Coronary artery (tissue), 2 donors: ENCODE measurements at regions not wholly inside any gene's neighbourhood (a gene's known extent, or its start where the extent isn't known, plus 50 kb on each side); places are given as distances from the start of the nearest gene placed in this dataset.
"Not testable (repeated sequence)": the region's sequence is repeated elsewhere in the genome, so short reads cannot be mapped to it uniquely, and the experiment has no call there.

Experiments used
- DNase-seq: peaks from one replicate; pipeline ENCODE4 v3.0.0-alpha.2; 2017; ENCODE audit warnings: low spot score
- H3K27ac ChIP-seq, 2 donors: fragments of 200-600 bp; sonication (generic); one replicate each; pipeline ENCODE4 v1.5.1; 2016 to 2019
- H3K4me3 ChIP-seq: fragments of 200-600 bp; sonication (generic); 2 replicates; pipeline ENCODE4 v1.5.1; 2016; ENCODE audit warnings: mild to moderate bottlenecking, moderate library complexity
- TF ChIP-seq, protein P1 (sequence below): fragments of 200-600 bp; sonication (generic); IDR thresholded peaks from one replicate; pipeline ENCODE4 v1.5.1; 2019; ENCODE audit warnings: antibody characterized with exemption

DNA sequence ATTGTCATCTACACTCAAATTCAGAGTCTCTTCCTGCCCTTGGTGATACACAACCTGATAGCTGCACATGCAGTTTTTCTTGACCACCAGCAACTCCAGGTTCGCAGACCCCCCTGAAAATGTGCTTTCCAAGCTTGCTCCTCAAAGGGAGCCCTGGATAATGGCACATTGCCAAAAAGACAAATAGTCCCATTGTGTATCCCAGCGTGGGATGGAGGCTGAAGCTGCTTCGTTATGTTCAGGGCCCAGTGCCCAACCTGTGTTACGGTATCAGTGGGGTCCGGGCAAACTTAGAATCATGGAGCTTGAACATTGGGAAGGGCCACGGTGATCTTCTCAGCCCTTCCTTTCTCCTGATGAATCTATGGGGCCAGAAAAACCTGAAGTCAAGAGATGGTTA is 173.0 kb downstream of the TEX29 start:
- no peak overlapping the region for H3K4me3 ChIP-seq
- no peak overlapping the region for H3K27ac ChIP-seq
- TF ChIP-seq, protein P1, sequence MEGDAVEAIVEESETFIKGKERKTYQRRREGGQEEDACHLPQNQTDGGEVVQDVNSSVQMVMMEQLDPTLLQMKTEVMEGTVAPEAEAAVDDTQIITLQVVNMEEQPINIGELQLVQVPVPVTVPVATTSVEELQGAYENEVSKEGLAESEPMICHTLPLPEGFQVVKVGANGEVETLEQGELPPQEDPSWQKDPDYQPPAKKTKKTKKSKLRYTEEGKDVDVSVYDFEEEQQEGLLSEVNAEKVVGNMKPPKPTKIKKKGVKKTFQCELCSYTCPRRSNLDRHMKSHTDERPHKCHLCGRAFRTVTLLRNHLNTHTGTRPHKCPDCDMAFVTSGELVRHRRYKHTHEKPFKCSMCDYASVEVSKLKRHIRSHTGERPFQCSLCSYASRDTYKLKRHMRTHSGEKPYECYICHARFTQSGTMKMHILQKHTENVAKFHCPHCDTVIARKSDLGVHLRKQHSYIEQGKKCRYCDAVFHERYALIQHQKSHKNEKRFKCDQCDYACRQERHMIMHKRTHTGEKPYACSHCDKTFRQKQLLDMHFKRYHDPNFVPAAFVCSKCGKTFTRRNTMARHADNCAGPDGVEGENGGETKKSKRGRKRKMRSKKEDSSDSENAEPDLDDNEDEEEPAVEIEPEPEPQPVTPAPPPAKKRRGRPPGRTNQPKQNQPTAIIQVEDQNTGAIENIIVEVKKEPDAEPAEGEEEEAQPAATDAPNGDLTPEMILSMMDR, result no peak
- DNase-seq, result no peak

DNA sequence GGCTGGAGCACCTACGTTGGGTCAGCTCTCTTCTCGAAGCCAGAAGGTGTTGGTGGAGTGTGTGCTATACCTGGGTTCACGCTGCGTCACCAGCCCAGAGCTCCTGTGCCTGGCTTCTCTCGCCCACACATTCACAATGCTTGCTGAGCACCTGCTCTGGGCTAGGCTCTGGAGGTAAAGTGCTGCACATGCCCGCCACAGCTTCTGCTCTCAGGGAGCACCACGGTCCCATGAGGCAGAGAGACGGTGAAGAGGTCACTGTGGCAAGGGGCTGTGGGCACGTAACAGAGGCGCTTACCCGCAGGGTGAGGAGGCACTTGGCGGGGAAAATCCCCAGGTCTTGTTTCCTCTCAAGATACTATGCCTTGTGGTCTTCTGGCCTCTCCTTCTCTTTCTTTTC is 174.2 kb downstream of the TEX29 start:
- no peak overlapping the region for H3K27ac ChIP-seq
- TF ChIP-seq, protein P1, result no peak
- H3K4me3 ChIP-seq, result no peak overlapping the region
- DNase-seq, result no peak

DNA sequence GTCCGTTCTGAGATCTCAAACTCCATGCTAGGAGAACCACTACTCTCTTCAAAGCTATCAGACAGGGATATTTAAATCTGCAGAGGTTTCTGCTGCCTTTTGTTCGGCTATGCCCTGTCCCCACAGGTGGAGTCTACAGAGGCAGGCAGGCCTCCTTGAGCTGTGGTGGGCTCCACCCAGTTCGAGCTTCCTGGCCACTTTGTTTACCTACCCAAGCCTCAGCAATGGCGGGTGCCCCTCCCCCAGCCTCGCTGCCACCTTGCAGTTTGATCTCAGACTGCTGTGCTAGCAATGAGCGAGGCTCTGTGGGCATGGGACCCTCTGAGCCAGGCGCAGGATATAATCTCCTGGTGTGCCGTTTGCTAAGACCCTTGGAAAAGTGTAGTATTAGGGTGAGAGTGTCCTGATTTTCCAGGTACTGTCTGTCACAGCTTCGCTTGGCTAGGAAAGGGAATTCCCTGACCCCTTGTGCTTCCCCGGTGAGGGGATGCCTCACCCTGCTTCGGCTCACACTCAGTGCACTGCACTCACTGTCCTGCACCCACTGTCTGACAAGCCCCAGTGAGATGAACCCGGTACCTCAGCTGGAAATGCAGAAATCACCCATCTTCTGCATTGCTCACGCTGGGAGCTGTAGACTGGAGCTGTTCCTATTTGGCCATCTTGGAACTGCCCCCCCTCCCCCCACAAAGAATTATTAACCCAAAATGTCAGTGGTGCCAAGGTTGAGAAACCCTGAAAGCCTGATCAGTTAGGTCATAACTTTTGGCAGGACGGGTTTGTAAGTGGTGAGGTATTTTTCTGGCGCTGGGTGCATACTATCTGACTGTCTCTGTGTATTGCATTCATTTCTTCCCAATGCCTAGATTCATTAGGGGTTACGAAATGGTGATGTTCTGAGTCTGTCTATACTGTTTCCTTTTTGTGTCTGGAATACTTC is 181.4 kb downstream of the TEX29 start:
- not testable (repeated sequence) for H3K4me3 ChIP-seq, DNase-seq, H3K27ac ChIP-seq

DNA sequence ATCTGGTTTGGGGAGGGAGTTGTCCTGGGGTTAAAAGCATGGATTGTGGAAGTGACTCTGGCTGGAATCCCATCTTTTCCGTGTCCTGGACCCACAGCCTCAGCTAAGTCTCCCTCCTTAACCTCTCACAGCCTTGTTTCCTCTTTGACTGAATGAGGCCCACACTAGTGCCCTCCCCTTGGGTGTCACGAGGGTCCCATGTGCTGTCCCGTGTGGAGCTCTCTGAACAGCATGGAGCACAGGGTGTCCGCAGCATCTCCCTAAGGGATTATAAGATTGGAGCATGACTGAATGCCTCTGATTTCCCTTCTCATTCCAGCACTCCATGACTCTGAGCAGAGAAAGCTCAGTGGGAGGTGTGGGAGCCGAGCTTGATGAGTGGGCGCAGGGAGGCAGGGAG is 182.5 kb downstream of the TEX29 start:
- Histone ChIP-seq H3K27ac (no peak overlapping the region), H3K4me3 (no peak overlapping the region)
- TF ChIP-seq, protein P1, result no peak
- DNase-seq, result no peak

DNA sequence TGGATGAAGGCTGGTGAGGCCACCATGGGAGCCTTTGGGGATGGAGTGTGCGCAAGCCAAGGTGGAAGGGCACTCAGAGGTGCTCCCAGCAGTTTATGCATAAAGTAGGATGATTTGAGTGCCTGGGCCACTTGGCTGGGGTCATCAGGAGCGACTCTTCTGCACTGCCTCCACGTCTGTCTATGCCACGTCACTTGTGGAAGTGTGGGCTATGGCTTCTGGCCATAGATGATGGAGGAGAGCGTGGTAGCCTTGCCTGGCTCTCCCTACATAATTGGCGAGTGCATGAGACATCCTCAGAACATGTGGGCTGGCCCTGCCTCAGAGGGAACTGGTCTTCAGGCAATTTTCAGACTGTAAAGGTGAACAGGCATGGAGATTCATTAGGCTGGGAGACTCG is 182.9 kb downstream of the TEX29 start:
- Histone ChIP-seq H3K4me3 (no peak overlapping the region), H3K27ac (no peak overlapping the region)
- TF ChIP-seq, protein P1, result no peak
- no peak for DNase-seq

DNA sequence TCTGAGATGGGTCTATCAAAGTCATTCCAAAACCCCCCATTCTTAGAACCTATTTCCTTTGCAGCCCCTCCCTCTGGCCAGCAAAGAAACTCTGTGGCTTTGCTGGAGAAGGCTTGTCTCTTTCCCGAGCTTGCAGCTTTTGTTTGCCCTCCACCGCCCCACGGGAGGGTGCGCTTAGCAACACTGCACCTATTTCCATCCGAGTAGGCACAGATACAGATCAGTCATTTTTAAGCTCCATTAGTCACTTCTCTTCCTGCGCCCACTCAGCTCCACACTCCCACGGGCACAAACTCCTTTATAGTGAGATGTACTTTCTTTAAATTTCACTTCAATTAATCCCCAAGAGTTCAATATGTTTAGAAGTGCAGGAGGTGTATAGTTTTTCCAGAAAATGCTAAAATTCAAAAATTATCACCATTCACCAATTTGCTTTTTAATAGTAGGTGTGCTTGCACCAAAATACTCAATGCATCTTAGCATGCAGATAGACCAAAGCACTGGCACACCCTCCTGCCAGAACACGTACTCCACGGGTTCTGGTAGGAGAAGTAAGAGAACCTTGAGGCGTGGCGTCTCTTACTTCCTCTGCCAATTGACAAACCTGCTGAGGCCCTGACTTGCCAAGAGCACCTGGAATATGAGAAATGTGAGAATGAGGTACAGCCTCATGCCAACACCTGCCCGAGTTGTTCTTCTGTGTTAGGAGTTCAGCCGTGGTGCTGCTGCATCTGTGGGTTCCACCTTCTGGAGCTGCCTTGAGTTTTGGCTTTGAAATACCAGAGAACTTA is 183.7 kb downstream of the TEX29 start:
- TF ChIP-seq, protein P1, result no peak
- no peak overlapping the region for H3K27ac ChIP-seq
- no peak overlapping the region for H3K4me3 ChIP-seq
- DNase-seq, result no peak

DNA sequence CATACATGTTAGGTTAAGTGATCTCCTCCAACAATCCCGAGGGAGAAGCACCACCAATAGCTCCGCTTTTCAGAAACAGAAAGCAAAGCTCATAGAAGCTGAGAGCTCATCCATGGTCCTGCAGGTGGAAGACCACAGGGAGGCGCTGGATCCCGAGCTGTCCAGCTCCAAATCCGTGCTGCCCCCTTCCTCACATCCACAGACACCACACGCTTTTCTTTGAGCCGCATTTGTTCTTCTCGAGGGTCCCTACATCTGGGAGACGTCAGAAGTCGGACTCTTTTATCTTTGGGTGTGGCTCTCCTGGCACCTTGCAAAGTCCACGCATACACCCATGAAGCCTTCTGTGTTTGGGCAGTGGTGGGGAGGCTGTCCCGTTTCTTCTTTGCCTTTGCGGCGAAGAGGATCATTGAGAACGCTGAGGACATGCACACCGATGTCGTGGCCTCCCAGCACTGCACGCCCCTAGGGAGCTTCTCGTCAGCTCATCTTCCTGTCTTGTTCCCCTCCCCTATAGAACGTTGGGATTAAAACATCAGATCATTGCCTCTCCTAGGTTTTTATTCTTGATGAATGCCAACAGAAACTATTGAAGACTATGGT is 184.8 kb downstream of the TEX29 start:
- TF ChIP-seq, protein P1, result no peak
- no peak for DNase-seq
- H3K27ac ChIP-seq, result no peak overlapping the region
- H3K4me3 ChIP-seq, result no peak overlapping the region
